Stimulated activated CD8-positive, alpha-beta memory T cell treated with anti-CD3 and anti-CD28 coated beads, Interleukin-4, amount 100 ng/mL, for 4 hours (primary cell): ENCODE measurements at regions not wholly inside any gene's neighbourhood (a gene's known extent, or its start where the extent isn't known, plus 50 kb on each side); places are given as distances from the start of the nearest gene placed in this dataset.
"Not testable (repeated sequence)": the region's sequence is repeated elsewhere in the genome, so short reads cannot be mapped to it uniquely, and the experiment has no call there.

Experiments used
- DNase-seq, 2 donors: peaks; one replicate each; pipeline ENCODE4 v3.0.0-alpha.2; 2020; ENCODE audit warnings: low read depth in 2 of 2, low spot score in 1 of 2

DNA sequence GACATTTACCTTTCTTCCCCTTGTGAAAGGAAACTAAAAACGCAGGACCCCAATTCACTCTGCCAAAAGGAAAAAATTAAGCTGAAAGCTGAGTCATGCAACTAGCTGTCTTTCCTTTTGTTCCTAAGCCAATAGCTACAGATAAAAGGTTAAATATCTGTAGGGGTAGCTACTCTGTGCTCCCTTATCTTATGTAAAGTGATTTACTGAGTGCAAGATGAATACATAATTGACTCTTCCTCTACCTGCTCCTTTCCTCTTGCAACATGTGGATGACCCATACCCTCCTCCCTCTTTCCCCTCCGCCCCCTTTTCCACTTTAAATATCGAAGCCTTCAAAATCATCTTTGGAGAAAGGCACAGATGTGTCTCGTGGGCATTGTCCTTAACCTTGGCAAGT lies 68.0 kb upstream of the ZNF157 start:
- no peak for DNase-seq

DNA sequence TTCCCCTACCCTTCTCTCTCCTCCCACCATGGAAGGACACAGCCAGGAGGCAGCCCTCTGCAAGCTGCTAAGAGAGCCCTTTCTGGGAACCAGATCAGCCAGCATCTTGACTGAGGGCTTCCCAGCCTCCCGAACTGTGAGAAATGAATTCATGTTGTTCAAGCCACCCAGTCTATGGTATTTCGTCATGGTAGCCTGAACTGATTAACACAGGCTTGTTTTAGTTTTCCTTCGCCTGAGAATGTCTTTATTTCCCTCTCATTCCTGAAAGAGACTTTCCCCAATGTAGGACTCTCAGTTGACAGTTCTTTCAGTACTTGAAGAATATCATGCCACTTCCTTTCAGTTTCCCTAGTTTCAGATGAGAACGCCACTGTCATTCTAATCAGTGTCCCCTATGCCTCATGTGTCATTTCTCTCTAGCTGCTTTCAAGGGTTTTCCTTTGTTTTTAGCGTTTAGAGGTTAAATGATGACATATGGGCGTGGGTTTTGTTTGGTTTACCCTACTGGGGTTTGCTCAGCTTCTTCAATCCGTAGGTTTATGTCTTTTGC lies 63.8 kb upstream of the ZNF157 start:
- not testable (repeated sequence) for DNase-seq

DNA sequence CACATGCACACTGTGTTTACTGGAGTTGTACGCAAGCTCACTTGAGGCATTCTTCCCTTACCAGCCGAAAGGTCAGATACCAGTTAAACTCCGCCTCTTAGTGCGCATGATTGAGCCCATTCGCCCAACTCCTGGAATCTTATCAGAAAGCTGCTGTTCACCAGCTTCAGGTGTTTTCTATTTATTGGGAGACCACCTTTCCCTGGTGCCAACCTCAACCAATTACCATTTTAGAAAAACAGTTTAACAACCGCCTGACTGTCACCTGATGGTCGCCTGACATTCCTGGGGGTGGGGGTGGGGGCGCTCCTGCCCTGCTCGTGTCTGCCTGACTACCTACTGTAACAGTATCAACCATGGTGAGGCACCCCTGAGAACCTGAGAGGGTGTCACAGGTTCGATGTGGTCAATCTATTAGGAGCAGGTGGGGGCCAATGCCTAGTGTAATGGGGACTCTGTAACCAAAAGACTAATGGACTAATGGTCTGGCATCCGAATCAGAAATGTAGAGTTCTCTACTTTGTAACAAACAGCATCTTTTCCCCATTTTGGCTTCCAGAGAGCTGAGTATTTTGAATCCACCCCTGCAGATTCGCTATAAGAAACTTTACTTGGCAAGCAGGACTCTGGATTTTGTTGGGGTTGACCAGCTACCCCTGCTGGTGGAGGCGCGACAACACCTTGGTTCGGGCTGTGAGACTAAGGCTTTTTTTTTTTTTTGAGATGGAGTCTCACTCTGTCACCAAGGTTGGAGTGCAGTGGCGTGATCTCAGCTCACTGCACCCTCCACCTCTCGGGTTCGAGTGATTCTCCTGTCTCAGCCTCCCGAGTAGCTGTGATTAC lies 58.2 kb upstream of the ZNF157 start:
- DNase-seq, result peak in 1 of 2 donors; percentile 4

DNA sequence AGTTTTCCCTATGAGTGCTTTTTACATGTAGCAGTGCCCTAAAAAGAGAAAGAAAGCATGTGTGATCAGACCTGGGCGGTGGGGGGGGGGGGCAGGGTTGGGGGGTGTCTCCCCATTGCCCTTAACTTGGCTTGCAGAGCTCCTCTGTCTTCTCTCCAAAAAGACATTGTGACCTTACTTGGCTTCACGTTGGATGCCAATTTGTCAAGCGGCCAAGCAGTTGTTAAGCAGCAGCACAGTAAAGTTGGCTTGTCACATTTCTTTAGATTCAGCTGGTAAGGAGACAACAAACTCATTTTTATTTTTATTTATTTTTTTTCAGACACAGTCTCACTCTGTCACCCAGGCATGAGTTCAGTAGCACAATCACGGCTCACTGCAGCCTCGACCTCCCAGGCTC lies 57.3 kb upstream of the ZNF157 start:
- DNase-seq, result no peak

DNA sequence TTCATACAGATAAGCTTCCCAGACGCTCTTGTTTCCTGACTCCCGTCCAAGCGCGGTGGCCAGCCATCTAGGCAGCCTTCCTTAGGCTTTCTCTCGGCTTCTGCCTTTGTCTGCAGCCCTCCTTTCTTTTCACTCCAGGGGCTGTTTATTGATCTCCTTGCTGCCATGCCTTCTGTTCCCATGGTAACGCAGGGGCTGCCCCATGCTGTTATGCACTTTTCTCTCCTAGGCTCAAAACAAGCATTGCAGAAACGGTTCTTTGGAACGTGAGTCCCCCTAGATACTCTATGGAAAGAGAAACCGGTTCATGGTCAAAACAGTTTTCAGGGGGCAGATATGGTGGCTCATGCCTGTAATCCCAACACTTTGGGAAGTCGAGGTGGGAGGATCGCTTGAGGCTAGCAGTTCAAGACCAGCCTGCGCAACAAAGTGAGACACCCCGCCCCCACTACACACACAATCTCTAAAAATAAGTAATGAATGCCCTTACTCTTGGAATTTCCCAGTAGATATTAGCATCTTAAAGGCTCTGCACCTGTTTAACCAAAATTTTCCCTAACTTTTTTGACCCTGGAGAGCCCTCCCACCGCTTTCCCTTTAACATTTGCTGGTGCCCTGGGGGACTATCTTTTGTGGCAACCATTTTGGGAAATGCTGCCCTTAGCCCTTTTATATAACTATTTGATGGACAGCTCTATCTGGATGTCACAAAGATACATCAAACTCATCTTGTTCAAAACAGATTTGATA lies 53.9 kb upstream of the ZNF157 start:
- no peak for DNase-seq
